Tibial nerve (tissue), 4 donors: ENCODE measurements at regions not wholly inside any gene's neighbourhood (a gene's known extent, or its start where the extent isn't known, plus 50 kb on each side); places are given as distances from the start of the nearest gene placed in this dataset.

Source experiments
- CTCF ChIP-seq, 5 experiments: fragments of 200-600 bp in 3 of 5; fragments of 450-650 bp in 2 of 5; sonication (generic) in 3 of 5; IDR thresholded peaks; one replicate each; pipeline ENCODE4 v1.5.1; 2016 to 2019; ENCODE audit warnings: antibody characterized with exemption in 5 of 5, mild to moderate bottlenecking in 3 of 5, moderate library complexity in 2 of 5
- EP300 ChIP-seq, 2 donors: sonication (generic); formaldehyde crosslinking; IDR thresholded peaks; one replicate each; pipeline ENCODE4 v1.6.1; 2017; ENCODE audit warnings: antibody characterized with exemption in 2 of 2, mild to moderate bottlenecking in 1 of 2
- POLR2A ChIP-seq, 2 donors: fragments of 450-650 bp; IDR thresholded peaks; one replicate each; pipeline ENCODE4 v1.6.1; 2017; ENCODE audit warnings: antibody characterized with exemption in 2 of 2, mild to moderate bottlenecking in 2 of 2, moderate library complexity in 2 of 2

- TF ChIP-seq EP300 (IDR thresholded peaks at IDR 0.05) (no peak), POLR2A (IDR thresholded peaks at IDR 0.05) (no peak), CTCF (IDR thresholded peaks at IDR 0.05) (no peak)
Observed at GRCh38 chr2:140177086-140177485, 1396.9 kb upstream of the NXPH2 start.
